Muscle of back (tissue), 3 donors: ENCODE measurements at regions not wholly inside any gene's neighbourhood (a gene's known extent, or its start where the extent isn't known, plus 50 kb on each side); places are given as distances from the start of the nearest gene placed in this dataset.
"Not testable (repeated sequence)": the region's sequence is repeated elsewhere in the genome, so short reads cannot be mapped to it uniquely, and the experiment has no call there.

ENCODE experiments used
- DNase-seq, 3 donors: peaks; one replicate each; pipeline versions ENCODE4 v3.0.0 to v3.0.0-alpha.2; 2013

DNA sequence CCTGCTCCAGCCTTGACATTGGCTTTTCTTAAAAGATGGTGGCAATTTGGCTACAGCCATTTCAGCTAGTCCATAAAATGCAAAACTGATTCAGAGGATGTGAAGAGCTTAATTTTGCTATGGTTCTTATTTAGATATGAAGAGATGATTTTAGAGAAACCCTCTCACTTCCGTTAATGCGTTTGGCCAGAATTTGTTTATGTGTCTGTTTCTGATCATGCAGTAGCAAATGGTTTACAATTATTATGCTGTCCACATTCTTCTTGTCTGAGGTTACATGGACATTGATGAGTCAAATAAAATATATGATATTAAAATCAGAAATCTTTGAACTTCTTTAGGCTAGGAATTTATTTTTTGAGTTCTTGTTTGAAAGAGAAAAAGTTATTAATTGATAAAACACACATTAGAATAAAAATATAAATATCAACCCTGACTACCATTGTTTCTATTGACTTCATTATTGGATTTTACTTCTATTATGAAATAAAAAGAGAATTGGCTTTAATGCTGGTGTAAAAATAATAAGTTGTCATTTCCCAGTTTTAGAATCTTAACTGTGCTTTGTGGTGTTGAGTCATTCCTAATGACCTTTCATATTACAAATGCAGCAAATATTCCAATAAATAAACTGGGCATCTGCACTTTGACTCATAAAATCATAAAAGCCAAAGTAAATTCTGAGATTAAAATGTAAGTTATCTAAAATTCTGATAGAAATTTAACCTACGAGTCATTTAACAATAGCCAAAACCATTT is 1286.0 kb upstream of the GJE1 start:
- DNase-seq: no peak

DNA sequence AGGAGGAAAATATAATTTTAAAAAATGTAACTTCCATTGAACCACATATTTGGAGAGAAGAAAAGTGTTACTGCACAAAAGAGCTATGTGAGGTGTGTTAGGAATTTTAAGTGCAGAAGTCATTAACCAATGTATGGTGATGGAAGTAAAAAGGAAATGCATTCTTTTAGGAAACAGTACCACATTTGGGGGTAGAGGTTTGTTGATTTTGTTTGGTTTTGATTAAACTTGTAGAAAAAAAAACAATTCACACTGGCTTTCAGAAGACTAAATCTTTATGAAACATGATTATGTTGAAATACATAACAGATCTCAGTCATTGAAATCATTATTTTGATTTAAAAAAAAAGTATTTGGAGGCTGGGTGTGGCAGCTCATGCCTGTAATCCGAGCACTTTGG is 1287.0 kb upstream of the GJE1 start:
- no peak for DNase-seq

GRCh38 chr6:140844167-140844566 is 1288.6 kb upstream of the GJE1 start:
- DNase-seq: peak in 1 of 3 donors; percentile 51

DNA sequence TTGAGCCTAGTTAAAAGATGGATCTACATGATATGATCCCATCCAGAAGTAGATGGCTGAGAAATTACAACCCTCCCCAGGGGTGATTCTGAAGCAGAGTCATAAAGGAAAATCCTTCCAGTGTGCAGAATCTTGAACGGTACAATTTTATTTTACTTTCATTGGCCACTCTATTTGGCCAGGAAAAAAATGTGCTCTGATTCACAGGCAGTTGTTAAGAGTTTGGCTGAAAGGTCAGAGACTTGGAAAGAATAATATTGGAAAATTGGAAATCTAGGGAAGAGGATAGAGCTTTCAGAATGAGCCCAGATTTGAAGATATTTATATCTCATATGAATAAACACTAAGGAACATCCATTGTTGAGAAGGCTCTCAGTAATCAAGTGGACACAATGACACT is 1299.3 kb upstream of the GJE1 start:
- peak; percentile 62 to 77 (median 64) for DNase-seq

DNA sequence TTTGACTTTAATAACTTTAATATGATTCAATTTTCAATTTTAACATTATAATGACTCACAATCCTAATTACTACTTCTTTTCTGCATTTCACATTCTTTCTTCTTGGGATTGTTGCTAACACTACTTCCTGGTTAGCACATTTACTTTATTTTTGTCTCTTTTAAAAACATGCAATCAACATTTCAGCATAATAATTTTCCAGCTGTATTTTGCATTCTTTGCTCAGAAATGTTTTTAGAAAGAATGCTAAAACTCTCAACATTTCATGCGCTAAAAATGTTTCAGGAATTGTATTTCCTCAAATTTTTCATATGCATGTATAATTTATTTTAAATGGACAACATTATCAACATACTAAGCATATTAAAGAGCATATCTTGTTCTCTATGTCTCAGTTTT is 1302.1 kb upstream of the GJE1 start:
- no peak for DNase-seq

DNA sequence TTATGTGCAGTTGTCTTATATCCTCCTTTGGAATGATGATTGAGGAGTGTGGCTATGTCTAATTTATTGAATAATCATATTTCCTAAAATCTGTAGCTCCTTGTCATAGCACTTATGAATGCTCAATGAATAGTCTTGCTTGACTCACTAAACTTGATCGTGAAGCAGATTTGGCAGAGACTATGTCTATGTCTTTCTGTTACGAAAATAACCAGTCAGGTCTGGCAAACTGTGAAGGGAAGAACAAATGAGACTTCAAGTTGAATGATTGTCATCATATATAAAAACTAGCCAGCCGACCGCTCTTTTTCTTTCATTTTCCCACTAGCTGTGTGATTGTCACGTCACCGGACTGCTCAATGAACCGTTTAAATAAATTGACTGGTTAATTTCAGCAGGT is 1303.9 kb upstream of the GJE1 start:
- DNase-seq: no peak

DNA sequence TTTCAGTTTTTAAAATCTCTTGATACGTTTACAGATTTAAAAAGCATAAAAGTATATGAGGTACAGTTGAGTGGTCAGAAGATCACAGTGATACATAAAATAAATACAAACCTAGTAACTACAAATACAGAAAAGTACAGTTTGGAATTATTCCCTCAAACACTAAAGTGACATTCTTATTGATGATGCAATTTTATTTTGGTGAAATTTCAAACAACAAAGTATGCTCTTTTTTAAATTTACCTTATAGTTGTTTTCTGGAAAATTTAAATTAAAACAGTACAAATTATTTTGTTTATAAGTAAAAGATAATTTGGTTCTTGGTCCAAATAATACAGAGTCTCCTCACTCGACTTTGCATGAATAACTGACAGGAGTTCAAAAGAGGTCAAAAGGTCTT is 1305.1 kb upstream of the GJE1 start:
- DNase-seq: no peak

DNA sequence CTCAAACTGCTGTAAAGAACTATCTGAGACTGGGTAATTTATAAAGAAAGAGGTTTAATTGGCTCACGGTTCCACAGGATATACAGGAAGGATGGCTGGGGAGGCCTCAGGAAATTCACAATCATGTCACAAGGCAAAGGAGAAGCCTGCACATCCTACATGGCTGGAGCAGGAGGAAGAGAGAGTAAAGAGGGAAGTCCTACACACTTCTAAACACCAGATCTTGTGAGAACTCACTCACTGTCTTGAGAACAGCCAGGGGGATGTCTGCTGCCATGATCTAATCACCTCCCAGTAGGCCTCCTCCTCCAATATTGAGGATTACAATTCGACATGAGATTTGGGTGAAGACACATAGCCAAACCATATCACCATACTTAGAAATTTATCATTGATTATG is 1307.0 kb upstream of the GJE1 start:
- no peak for DNase-seq

DNA sequence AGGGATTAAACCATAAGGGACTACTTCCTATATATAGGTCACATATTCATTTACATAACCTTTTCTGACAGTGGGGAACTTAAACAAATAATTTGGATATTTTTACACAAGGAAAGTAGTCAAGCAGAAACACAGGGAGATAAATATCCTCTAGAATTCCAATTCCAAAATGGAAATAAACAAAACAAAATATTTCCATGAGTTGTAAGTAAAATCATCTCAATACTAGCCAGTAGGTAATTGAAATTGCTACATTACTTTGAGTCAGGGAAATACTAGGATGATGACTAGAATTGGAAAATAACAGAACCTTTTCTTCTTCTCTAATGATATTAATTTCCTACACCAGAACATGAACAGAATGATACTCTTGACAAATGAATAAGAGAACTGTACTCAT is 1308.1 kb upstream of the GJE1 start:
- DNase-seq: no peak

DNA sequence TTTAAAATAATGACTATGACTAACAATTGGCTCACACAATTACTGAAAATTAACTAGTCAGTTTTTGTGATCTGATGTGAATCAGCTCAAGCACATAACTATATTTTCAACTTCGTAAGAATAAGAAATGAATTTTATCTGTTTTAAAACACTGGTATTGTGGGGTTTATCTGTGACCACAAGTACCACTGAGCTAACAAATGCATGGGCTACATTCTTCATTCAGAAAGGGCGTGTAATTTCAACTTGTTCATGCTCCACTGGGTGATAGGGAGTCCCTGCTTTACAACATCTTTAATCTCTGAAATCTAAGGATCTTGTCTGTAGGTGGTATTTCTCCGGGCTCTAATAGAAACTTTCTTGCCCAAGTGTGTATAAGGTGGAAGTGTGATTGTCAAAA is 1311.5 kb upstream of the GJE1 start:
- DNase-seq: no peak

- DNase-seq: no peak
These were observed 1315.5 kb upstream of the GJE1 start for GRCh38 chr6:140817176-140817575.

GRCh38 chr6:140816681-140817080 is 1316.0 kb upstream of the GJE1 start:
- DNase-seq: no peak

- DNase-seq: no peak
These were observed 1320.1 kb upstream of the GJE1 start for GRCh38 chr6:140812636-140813035.

- DNase-seq: no peak
These were observed 1321.1 kb upstream of the GJE1 start for GRCh38 chr6:140811642-140812041.

GRCh38 chr6:140809694-140810101 is 1323.0 kb upstream of the GJE1 start:
- no peak for DNase-seq

GRCh38 chr6:140806431-140806830 is 1326.3 kb upstream of the GJE1 start:
- DNase-seq: no peak

DNA sequence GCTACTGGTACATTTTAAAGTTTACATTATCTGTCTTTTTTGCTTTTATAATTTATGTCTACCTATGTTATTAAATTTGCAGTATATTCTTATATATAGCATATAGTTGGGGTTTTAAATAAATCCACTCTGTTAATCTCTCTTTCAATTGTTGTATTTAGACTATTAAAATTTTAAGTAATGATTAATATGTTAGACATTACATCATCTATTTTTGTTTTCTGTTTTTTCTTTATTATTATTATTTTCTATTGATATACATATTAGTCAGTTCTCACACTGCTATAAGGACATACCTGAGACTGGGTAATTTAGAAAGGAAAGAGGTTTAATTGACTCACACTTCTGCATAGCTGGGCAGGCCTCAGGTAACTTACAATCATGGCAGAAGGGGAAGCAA is 1338.2 kb upstream of the GJE1 start:
- no peak for DNase-seq

DNA sequence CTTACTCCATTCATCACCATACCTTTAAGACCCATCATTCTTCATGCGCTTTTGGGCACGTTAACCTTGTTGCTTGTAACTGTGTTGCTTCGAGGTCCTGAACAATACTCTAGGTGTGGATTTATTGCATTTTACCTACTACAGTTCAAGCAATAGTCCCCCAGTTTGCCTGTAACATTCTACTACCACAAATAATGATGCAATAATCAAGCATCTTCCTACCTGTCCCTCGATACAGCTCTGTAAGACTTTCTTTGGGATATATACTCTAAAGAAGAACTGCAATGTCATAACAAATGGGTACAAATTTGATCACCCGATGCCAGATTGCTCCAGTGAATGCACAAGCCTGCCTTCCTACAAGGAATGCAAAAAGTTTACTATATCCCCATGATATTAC is 1342.6 kb upstream of the GJE1 start:
- no peak for DNase-seq

DNA sequence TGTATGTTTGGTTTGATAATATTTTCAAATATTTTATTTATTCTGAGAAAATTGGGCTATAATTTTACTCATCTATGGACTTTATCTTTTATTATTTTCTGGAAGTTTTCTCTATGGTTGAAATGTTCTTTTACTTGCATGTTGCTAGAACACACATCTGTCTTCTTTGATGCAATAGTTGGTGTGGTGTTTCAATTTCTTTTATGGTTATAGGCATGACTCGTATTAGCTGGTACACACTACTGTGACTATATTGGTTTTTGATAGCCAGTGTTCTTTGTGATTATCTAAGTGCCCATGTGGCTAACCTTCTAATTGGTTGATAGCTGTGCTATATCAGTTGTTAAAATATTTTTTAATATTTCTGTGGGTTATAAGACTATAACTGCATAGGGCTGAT is 1343.3 kb upstream of the GJE1 start:
- no peak for DNase-seq

DNA sequence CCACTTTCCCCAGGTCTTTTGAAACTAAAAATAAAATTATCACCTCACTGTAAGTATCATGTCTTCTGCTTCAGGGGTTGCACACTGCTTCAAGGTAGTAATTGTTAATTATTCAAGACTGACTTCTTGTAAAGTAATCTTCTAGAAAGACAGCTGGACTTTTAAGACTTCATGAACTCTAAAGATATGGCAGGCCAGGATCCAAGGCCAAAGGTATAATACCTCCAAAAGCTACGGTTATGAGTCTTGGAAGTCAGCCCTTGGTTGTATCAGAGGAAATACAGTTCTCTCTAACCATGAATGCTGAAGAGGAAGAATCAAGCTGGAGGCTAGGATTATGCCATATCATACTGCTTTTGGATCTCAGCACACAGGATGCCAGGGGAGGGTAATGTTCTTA is 1346.8 kb upstream of the GJE1 start:
- DNase-seq: no peak

DNA sequence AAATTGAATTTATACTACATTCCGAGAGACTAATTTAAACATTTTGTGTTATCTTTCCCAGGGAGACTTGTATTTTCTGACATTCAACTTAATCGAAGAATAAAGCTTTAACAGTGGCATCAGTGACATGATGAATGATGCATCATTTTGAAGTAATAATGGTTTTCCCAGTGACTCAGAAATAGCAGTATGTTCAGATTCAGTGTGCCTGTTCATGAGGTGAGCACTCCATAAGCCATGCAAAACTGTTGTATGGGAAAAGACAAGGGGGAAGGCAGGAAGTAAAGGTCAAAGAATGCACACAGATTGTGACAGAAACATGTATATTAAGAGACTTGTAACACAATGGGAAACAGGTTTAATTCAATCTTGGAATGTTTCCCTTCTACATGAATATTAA is 1348.2 kb upstream of the GJE1 start:
- peak in 1 of 3 donors; percentile 20 for DNase-seq

- DNase-seq: not testable (repeated sequence)
These were observed 1349.2 kb upstream of the GJE1 start for GRCh38 chr6:140783504-140783903.

- no peak for DNase-seq
These were observed 1349.8 kb upstream of the GJE1 start for GRCh38 chr6:140782941-140783340.

- no peak for DNase-seq
These were observed 1352.6 kb upstream of the GJE1 start for GRCh38 chr6:140779991-140780596.
